CD4-positive, alpha-beta memory T cell (primary cell): ENCODE measurements at regions not wholly inside any gene's neighbourhood (a gene's known extent, or its start where the extent isn't known, plus 50 kb on each side); places are given as distances from the start of the nearest gene placed in this dataset.

Experiments
- CTCF ChIA-PET: fragments of 350-600 bp; sonication (Branson Sonifier 250); formaldehyde crosslinking; loops from one replicate; lab custom pipeline; 2021; ENCODE audit warnings: inconsistent platforms; ENCODE audit not compliant: partially characterized antibody; lab: Charles Lee
- POLR2A ChIA-PET: fragments of 350-600 bp; sonication (Branson Sonifier 250); formaldehyde crosslinking; loops from one replicate; lab custom pipeline; 2021; ENCODE audit not compliant: partially characterized antibody; lab: Charles Lee
- DNase-seq, 5 donors: peaks; one replicate each; pipeline versions ENCODE4 v3.0.0 to v3.0.0-alpha.2; 2020 to 2022; ENCODE audit warnings: mixed read lengths in 1 of 5
- H3K27ac ChIP-seq: one replicate; pipeline ENCODE4 v1.7.0; 2013; ENCODE audit warnings: low read depth, low read length
- H3K27me3 ChIP-seq: 2 replicates; pipeline ENCODE4 v1.7.0; 2013; ENCODE audit warnings: mild to moderate bottlenecking, low read length, moderate library complexity; ENCODE audit not compliant: insufficient read depth
- H3K36me3 ChIP-seq: 2 replicates; pipeline ENCODE4 v1.7.0; 2013; ENCODE audit warnings: mild to moderate bottlenecking, low read length, moderate library complexity; ENCODE audit not compliant: insufficient read depth
- H3K4me1 ChIP-seq: 2 replicates; pipeline ENCODE4 v1.7.0; 2013; ENCODE audit warnings: mild to moderate bottlenecking, low read length, moderate library complexity; ENCODE audit not compliant: insufficient read depth
- H3K4me3 ChIP-seq, 2 donors: one replicate each; pipeline ENCODE4 v1.7.0; 2013; ENCODE audit warnings: low read length in 2 of 2, mild to moderate bottlenecking in 1 of 2
- H3K9me3 ChIP-seq, 2 donors: one replicate each; pipeline ENCODE4 v1.7.0; 2013; ENCODE audit warnings: low read length in 2 of 2, control low read depth in 1 of 2; ENCODE audit not compliant: control insufficient read depth in 1 of 2
- H3K27ac Mint-ChIP-seq, 7 donors: one replicate each; pipeline ENCODE4 v1.8.0; 2020 to 2021; ENCODE audit warnings: mixed read lengths in 7 of 7, mild to moderate bottlenecking in 6 of 7, inconsistent platforms in 3 of 7, moderate library complexity in 3 of 7
- H3K27me3 Mint-ChIP-seq, 2 donors: one replicate each; pipeline ENCODE4 v1.8.0; 2020 to 2021; ENCODE audit warnings: mixed read lengths in 2 of 2
- H3K36me3 Mint-ChIP-seq, 2 donors: one replicate each; pipeline ENCODE4 v1.8.0; 2020 to 2021; ENCODE audit warnings: mixed read lengths in 2 of 2, inconsistent platforms in 1 of 2, mild to moderate bottlenecking in 1 of 2
- H3K4me1 Mint-ChIP-seq, 4 donors: one replicate each; pipeline ENCODE4 v1.8.0; 2020 to 2021; ENCODE audit warnings: mixed read lengths in 4 of 4, mild to moderate bottlenecking in 1 of 4
- H3K4me3 Mint-ChIP-seq, 8 donors: one replicate each; pipeline ENCODE4 v1.8.0; 2020 to 2021; ENCODE audit warnings: mixed read lengths in 8 of 8, mild to moderate bottlenecking in 7 of 8, moderate library complexity in 6 of 8, inconsistent platforms in 3 of 8
- H3K9me3 Mint-ChIP-seq, 8 donors: one replicate each; pipeline ENCODE4 v1.8.0; 2020 to 2021; ENCODE audit warnings: mixed read lengths in 8 of 8, mild to moderate bottlenecking in 5 of 8, inconsistent platforms in 3 of 8, moderate library complexity in 1 of 8
- intact Hi-C: fragments of 100-400 bp; cut with micrococcal nuclease; formaldehyde crosslinking; loops from one replicate; pipeline ENCODE4 v1.15.1; 2023

- no peak for DNase-seq
- peaks cover 0 to 9% (median 2%) of the 10 kb centered on the region in 8 donors for H3K9me3 Mint-ChIP-seq
- no peaks in the 10 kb centered on the region for H3K4me1 Mint-ChIP-seq
- no peaks in the 10 kb centered on the region for H3K27me3 Mint-ChIP-seq
- no peak overlapping the region for H3K4me3 Mint-ChIP-seq
- Histone ChIP-seq H3K27ac (no peak overlapping the region), H3K4me3 (no peak overlapping the region), H3K27me3 (no peaks in the 10 kb centered on the region), H3K4me1 (no peaks in the 10 kb centered on the region), H3K36me3 (no peaks in the 10 kb centered on the region), H3K9me3 (no peaks in the 10 kb centered on the region)
- intact Hi-C loops, result no loop called here
- H3K36me3 Mint-ChIP-seq, result no peaks in the 10 kb centered on the region
- ChIA-PET POLR2A (no interaction called here), CTCF (no interaction called here)
- no peak overlapping the region for H3K27ac Mint-ChIP-seq
Measured at GRCh38 chr2:146591908-146592307, 1252.9 kb upstream of the ACVR2A start.

DNA sequence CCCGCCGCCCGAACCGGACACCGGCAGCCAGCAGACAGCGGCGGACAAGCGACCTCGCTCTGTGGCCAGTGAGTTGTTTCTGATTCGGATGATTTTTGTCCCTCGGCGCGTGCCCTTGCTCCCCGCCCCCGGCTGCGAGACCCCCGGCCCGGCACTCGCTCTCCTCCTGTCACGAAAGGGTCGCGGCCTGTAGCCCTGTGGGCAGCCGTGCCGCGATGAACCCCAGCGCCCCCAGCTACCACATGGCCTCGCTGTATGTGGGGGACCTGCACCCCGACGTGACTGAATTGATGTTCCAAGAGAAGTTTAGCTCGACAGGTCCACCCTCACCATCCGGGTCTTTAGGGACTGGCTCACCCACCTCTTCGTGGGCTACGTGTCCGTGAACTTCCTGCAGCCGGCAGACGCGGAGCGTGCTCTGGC, 1257.5 kb upstream of the ACVR2A start:
- intact Hi-C loops, result no loop called here
- Mint-ChIP-seq H3K27ac (no peak overlapping the region), H3K27me3 (no peaks in the 10 kb centered on the region), H3K36me3 (no peaks in the 10 kb centered on the region), H3K4me3 (no peak overlapping the region), H3K9me3 (peaks cover 0 to 9% (median 0%) of the 10 kb centered on the region in 8 donors), H3K4me1 (no peaks in the 10 kb centered on the region)
- no peaks in the 10 kb centered on the region for H3K9me3 ChIP-seq
- no peaks in the 10 kb centered on the region for H3K36me3 ChIP-seq
- no peak overlapping the region for H3K27ac ChIP-seq
- H3K4me1 ChIP-seq, result no peaks in the 10 kb centered on the region
- POLR2A ChIA-PET, result no interaction called here
- CTCF ChIA-PET, result no interaction called here
- no peak overlapping the region for H3K4me3 ChIP-seq
- no peak for DNase-seq
- no peaks in the 10 kb centered on the region for H3K27me3 ChIP-seq

GRCh38 chr2:146584316-146584715, 1260.5 kb upstream of the ACVR2A start:
- H3K9me3 Mint-ChIP-seq, result peaks cover 0 to 9% (median 1%) of the 10 kb centered on the region in 8 donors
- H3K36me3 Mint-ChIP-seq, result no peaks in the 10 kb centered on the region
- intact Hi-C loops, result no loop called here
- no peaks in the 10 kb centered on the region for H3K4me1 Mint-ChIP-seq
- H3K9me3 ChIP-seq, result no peaks in the 10 kb centered on the region
- no peaks in the 10 kb centered on the region for H3K27me3 Mint-ChIP-seq
- H3K36me3 ChIP-seq, result no peaks in the 10 kb centered on the region
- no peak overlapping the region for H3K27ac ChIP-seq
- H3K27ac Mint-ChIP-seq, result no peak overlapping the region
- no peak for DNase-seq
- no peak overlapping the region for H3K4me3 Mint-ChIP-seq
- no peaks in the 10 kb centered on the region for H3K4me1 ChIP-seq
- no peak overlapping the region for H3K4me3 ChIP-seq
- ChIA-PET CTCF (no interaction called here), POLR2A (no interaction called here)
- H3K27me3 ChIP-seq, result no peaks in the 10 kb centered on the region

DNA sequence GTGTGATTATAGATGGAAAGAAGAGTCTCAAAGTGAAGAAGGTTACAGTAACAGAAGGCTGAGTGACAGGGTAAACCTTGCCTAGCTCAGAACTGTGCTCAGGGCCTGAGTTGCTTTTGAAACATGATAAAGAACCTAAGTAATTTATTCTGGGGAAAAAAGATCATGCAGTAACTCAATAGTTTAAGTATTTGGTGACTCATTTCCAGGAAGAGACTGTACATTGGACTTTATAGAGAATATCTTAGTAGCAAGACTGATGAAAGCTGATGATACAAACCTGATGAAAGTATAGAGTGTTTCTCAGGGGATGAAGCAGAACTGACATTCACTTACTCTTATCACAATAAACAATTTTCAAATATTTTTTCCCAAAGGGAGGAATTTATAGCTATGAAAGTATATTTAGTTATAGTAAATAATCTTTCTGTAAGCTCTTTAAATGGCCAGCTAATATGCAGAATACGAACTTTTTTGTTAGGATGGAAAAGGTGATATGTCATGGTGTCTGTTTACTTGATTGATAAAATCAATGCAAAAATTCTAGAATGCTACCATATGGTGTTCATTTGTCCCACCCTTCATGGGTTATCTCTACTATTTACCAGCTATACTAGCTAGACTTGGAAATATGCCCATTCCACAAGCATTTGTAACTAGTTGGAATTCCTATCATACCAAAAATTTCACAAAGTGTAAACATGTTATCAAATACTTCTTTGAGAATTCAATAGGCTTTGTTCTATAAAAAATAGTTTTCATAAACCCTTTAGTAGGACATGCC, 1265.5 kb upstream of the ACVR2A start:
- H3K27ac Mint-ChIP-seq, result no peak overlapping the region
- ChIA-PET CTCF (no interaction called here), POLR2A (no interaction called here)
- Histone ChIP-seq H3K36me3 (no peaks in the 10 kb centered on the region), H3K27me3 (no peaks in the 10 kb centered on the region), H3K27ac (no peak overlapping the region), H3K4me3 (no peak overlapping the region), H3K9me3 (no peaks in the 10 kb centered on the region), H3K4me1 (no peaks in the 10 kb centered on the region)
- no peaks in the 10 kb centered on the region for H3K36me3 Mint-ChIP-seq
- no peaks in the 10 kb centered on the region for H3K4me1 Mint-ChIP-seq
- no peak for DNase-seq
- peaks cover 0 to 3% (median 0%) of the 10 kb centered on the region in 8 donors for H3K9me3 Mint-ChIP-seq
- intact Hi-C loops, result no loop called here
- no peaks in the 10 kb centered on the region for H3K27me3 Mint-ChIP-seq
- no peak overlapping the region for H3K4me3 Mint-ChIP-seq

GRCh38 chr2:146576339-146577111, 1268.3 kb upstream of the ACVR2A start:
- intact Hi-C loops, result no loop called here
- Histone ChIP-seq H3K9me3 (no peaks in the 10 kb centered on the region), H3K27me3 (no peaks in the 10 kb centered on the region), H3K4me3 (no peak overlapping the region), H3K36me3 (no peaks in the 10 kb centered on the region), H3K27ac (no peak overlapping the region), H3K4me1 (no peaks in the 10 kb centered on the region)
- Mint-ChIP-seq H3K27me3 (no peaks in the 10 kb centered on the region), H3K4me3 (no peak overlapping the region), H3K9me3 (peaks cover 0 to 3% (median 0%) of the 10 kb centered on the region in 8 donors), H3K4me1 (no peaks in the 10 kb centered on the region), H3K36me3 (no peaks in the 10 kb centered on the region), H3K27ac (no peak overlapping the region)
- no peak for DNase-seq
- ChIA-PET CTCF (no interaction called here), POLR2A (no interaction called here)

DNA sequence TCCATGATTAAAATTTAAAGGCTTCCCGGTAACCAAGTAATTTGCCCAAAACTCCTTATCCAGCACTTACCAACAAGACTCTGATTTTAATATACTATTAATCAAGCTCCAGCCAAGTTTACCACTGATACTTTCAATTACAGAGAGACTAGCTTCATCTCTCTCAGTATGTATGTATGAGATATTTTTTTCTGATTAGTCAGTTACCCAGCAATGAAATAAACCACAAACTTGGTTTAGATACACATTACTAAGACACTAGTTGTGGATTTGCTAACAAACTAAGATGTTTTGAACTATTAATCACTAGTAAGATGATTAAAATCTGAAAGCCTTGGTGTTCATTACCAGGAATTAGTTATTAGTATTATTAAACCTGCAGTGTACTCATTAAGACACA, 1272.2 kb upstream of the ACVR2A start:
- no peaks in the 10 kb centered on the region for H3K27me3 Mint-ChIP-seq
- no peak overlapping the region for H3K27ac ChIP-seq
- intact Hi-C loops, result no loop called here
- H3K4me3 Mint-ChIP-seq, result no peak overlapping the region
- H3K27ac Mint-ChIP-seq, result no peak overlapping the region
- no peaks in the 10 kb centered on the region for H3K27me3 ChIP-seq
- ChIA-PET POLR2A (no interaction called here), CTCF (no interaction called here)
- no peaks in the 10 kb centered on the region for H3K9me3 Mint-ChIP-seq
- no peaks in the 10 kb centered on the region for H3K36me3 Mint-ChIP-seq
- no peaks in the 10 kb centered on the region for H3K36me3 ChIP-seq
- no peak for DNase-seq
- H3K4me1 Mint-ChIP-seq, result no peaks in the 10 kb centered on the region
- no peak overlapping the region for H3K4me3 ChIP-seq
- no peaks in the 10 kb centered on the region for H3K9me3 ChIP-seq
- H3K4me1 ChIP-seq, result no peaks in the 10 kb centered on the region

GRCh38 chr2:146561996-146562395, 1282.8 kb upstream of the ACVR2A start:
- Histone ChIP-seq H3K36me3 (no peaks in the 10 kb centered on the region), H3K4me1 (no peaks in the 10 kb centered on the region), H3K27me3 (no peaks in the 10 kb centered on the region), H3K27ac (no peak overlapping the region), H3K9me3 (no peaks in the 10 kb centered on the region), H3K4me3 (no peak overlapping the region)
- ChIA-PET CTCF (no interaction called here), POLR2A (no interaction called here)
- Mint-ChIP-seq H3K4me3 (no peak overlapping the region), H3K4me1 (no peaks in the 10 kb centered on the region), H3K9me3 (peaks cover 0 to 2% (median 0%) of the 10 kb centered on the region in 8 donors), H3K27ac (no peak overlapping the region), H3K27me3 (no peaks in the 10 kb centered on the region), H3K36me3 (no peaks in the 10 kb centered on the region)
- DNase-seq, result no peak
- intact Hi-C loops, result no loop called here
